ENCODE measurements at regions not wholly inside any gene's neighbourhood (a gene's known extent, or its start where the extent isn't known, plus 50 kb on each side); places are given as distances from the start of the nearest gene placed in this dataset.

DNA sequence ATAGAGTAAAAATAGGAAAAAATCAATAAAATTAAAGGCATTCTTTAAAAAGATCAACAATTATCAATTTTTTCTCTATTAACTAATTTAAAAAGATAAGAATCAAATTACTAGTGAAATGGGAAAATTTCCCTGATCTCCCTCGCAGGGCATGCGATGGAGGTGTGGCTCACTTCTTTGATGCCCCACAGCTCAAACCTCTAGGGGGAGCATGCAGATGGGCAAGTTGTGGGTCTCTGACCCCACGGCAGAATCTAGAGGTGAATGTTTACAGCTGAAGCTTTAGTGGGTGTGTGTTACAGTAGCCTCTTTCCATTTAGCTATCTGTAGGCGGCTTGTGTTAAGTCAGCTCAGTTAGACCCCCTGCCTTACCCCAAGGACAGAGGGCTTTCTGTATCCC is 1348.8 kb downstream of the PCDH18 start:
- TF ChIP-seq POLR2A (IDR thresholded peaks at IDR 0.05): no peak
- TF ChIP-seq CTCF (IDR thresholded peaks at IDR 0.05): no peak
